ENCODE measurements at regions not wholly inside any gene's neighbourhood (a gene's known extent, or its start where the extent isn't known, plus 50 kb on each side); places are given as distances from the start of the nearest gene placed in this dataset.
"Not testable (repeated sequence)": the region's sequence is repeated elsewhere in the genome, so short reads cannot be mapped to it uniquely, and the experiment has no call there.

- Histone ChIP-seq H3K4me2 (ENCODE audit: low read length) (no peak overlapping the region), H4K12ac (ENCODE audit: low read depth, low read length) (no peak overlapping the region), H3K9me3 (ENCODE audit: insufficient read depth, low read depth, low read length) (no peaks in the 10 kb centered on the region), H3K27ac (ENCODE audit: low read depth, low read length) (no peak overlapping the region), H2AFZ (ENCODE audit: insufficient read depth, low read length, poor library complexity) (no peak overlapping the region), H3K79me1 (ENCODE audit: low read length) (no peaks in the 10 kb centered on the region), H4K91ac (ENCODE audit: low read depth, low read length) (no peak overlapping the region), H2BK12ac (ENCODE audit: low read length) (no peak overlapping the region), H3K23ac (ENCODE audit: low read length) (no peak overlapping the region), H3K4me1 (ENCODE audit: control insufficient read depth in 1 of 2, insufficient read depth in 2 of 2, low read length in 2 of 2) (no peaks in the 10 kb centered on the region), H2AK5ac (ENCODE audit: low read length) (no peak overlapping the region), H3K14ac (ENCODE audit: low read length) (no peak overlapping the region), H2BK120ac (ENCODE audit: insufficient read depth, low read length, poor library complexity) (no peak overlapping the region), H3K4ac (ENCODE audit: low read depth, low read length) (no peak overlapping the region), H3K9ac (ENCODE audit: low read length) (no peak overlapping the region), H3K79me2 (ENCODE audit: control insufficient read depth, insufficient read depth, low read length, poor library complexity) (no peaks in the 10 kb centered on the region), H4K8ac (ENCODE audit: low read depth, low read length) (no peak overlapping the region), H3K18ac (ENCODE audit: low read length) (no peak overlapping the region), H3K36me3 (ENCODE audit: control insufficient read depth in 1 of 2, insufficient read depth in 2 of 2, low read length in 2 of 2) (no peaks in the 10 kb centered on the region), H2BK5ac (ENCODE audit: low read depth, low read length, poor library complexity) (no peak overlapping the region), H3K4me3 (ENCODE audit: low read depth, low read length) (no peak overlapping the region), H3K27me3 (ENCODE audit: insufficient read depth, low read length) (no peaks in the 10 kb centered on the region)
- no CpG with 5 or more reads among the region's 2 CpGs for WGBS (ENCODE audit: extremely low coverage, insufficient coverage, insufficient read length)
- DNase-seq, result no peak
Observed at GRCh38 chr4:69032847-69033638, 63.2 kb upstream of the UGT2B7 start.

DNA sequence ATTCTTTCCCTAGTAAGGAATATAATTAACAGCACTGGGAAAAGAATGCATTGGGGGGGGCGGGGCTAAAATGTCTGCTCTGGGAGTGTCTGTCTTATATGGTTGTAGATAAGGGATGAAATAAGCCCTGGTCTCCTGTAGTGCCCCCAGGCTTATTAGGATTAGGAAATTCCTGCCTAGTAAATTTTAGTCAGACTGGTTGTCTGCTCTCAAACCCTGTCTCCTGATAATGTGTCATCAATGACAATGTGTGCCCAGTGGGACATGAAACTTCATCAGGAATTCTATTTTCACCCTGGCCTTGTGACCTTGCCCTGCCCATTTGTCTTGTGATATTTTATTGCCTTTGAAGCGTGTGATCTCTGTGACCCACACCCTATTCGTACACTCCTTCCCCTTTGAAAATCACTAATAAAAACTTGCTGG is 61.9 kb upstream of the UGT2B7 start:
- not testable (repeated sequence) for H3K27ac ChIP-seq (ENCODE audit: low read depth, low read length); H3K27me3 ChIP-seq (ENCODE audit: insufficient read depth, low read length); DNase-seq; H2BK12ac ChIP-seq (ENCODE audit: low read length); H2BK120ac ChIP-seq (ENCODE audit: insufficient read depth, low read length, poor library complexity); H4K8ac ChIP-seq (ENCODE audit: low read depth, low read length); H2BK5ac ChIP-seq (ENCODE audit: low read depth, low read length, poor library complexity); H3K4me3 ChIP-seq (ENCODE audit: low read depth, low read length); H2AK5ac ChIP-seq (ENCODE audit: low read length); H3K79me2 ChIP-seq (ENCODE audit: control insufficient read depth, insufficient read depth, low read length, poor library complexity); H2AFZ ChIP-seq (ENCODE audit: insufficient read depth, low read length, poor library complexity); H4K12ac ChIP-seq (ENCODE audit: low read depth, low read length); H3K4me1 ChIP-seq (ENCODE audit: control insufficient read depth in 1 of 2, insufficient read depth in 2 of 2, low read length in 2 of 2); H3K4me2 ChIP-seq (ENCODE audit: low read length); H3K4ac ChIP-seq (ENCODE audit: low read depth, low read length); H3K9ac ChIP-seq (ENCODE audit: low read length); H3K79me1 ChIP-seq (ENCODE audit: low read length); H3K36me3 ChIP-seq (ENCODE audit: control insufficient read depth in 1 of 2, insufficient read depth in 2 of 2, low read length in 2 of 2); H3K9me3 ChIP-seq (ENCODE audit: insufficient read depth, low read depth, low read length); H4K91ac ChIP-seq (ENCODE audit: low read depth, low read length); H3K18ac ChIP-seq (ENCODE audit: low read length); H3K14ac ChIP-seq (ENCODE audit: low read length); H3K23ac ChIP-seq (ENCODE audit: low read length)
- WGBS (ENCODE audit: extremely low coverage, insufficient coverage, insufficient read length), result no CpG with 5 or more reads among the region's 3 CpGs

GRCh38 chr4:69038582-69038981 is 57.7 kb upstream of the UGT2B7 start:
- no peaks in the 10 kb centered on the region for H3K36me3 ChIP-seq (ENCODE audit: control insufficient read depth in 1 of 2, insufficient read depth in 2 of 2, low read length in 2 of 2)
- H2AK5ac ChIP-seq (ENCODE audit: low read length), result no peak overlapping the region
- no peak overlapping the region for H3K9ac ChIP-seq (ENCODE audit: low read length)
- no peaks in the 10 kb centered on the region for H3K27me3 ChIP-seq (ENCODE audit: insufficient read depth, low read length)
- H3K79me1 ChIP-seq (ENCODE audit: low read length), result no peaks in the 10 kb centered on the region
- no peaks in the 10 kb centered on the region for H3K9me3 ChIP-seq (ENCODE audit: insufficient read depth, low read depth, low read length)
- no peak overlapping the region for H4K91ac ChIP-seq (ENCODE audit: low read depth, low read length)
- no peak overlapping the region for H2BK5ac ChIP-seq (ENCODE audit: low read depth, low read length, poor library complexity)
- no peak overlapping the region for H3K14ac ChIP-seq (ENCODE audit: low read length)
- no peaks in the 10 kb centered on the region for H3K4me1 ChIP-seq (ENCODE audit: control insufficient read depth in 1 of 2, insufficient read depth in 2 of 2, low read length in 2 of 2)
- H2BK12ac ChIP-seq (ENCODE audit: low read length), result no peak overlapping the region
- no peak overlapping the region for H2BK120ac ChIP-seq (ENCODE audit: insufficient read depth, low read length, poor library complexity)
- no peak overlapping the region for H2AFZ ChIP-seq (ENCODE audit: insufficient read depth, low read length, poor library complexity)
- H3K4me2 ChIP-seq (ENCODE audit: low read length), result no peak overlapping the region
- no peaks in the 10 kb centered on the region for H3K79me2 ChIP-seq (ENCODE audit: control insufficient read depth, insufficient read depth, low read length, poor library complexity)
- H4K12ac ChIP-seq (ENCODE audit: low read depth, low read length), result no peak overlapping the region
- H3K23ac ChIP-seq (ENCODE audit: low read length), result no peak overlapping the region
- H3K27ac ChIP-seq (ENCODE audit: low read depth, low read length), result no peak overlapping the region
- no peak overlapping the region for H4K8ac ChIP-seq (ENCODE audit: low read depth, low read length)
- DNase-seq, result no peak
- H3K18ac ChIP-seq (ENCODE audit: low read length), result no peak overlapping the region
- no CpG with 5 or more reads among the region's 4 CpGs for WGBS (ENCODE audit: extremely low coverage, insufficient coverage, insufficient read length)
- H3K4ac ChIP-seq (ENCODE audit: low read depth, low read length), result no peak overlapping the region
- H3K4me3 ChIP-seq (ENCODE audit: low read depth, low read length), result no peak overlapping the region

DNA sequence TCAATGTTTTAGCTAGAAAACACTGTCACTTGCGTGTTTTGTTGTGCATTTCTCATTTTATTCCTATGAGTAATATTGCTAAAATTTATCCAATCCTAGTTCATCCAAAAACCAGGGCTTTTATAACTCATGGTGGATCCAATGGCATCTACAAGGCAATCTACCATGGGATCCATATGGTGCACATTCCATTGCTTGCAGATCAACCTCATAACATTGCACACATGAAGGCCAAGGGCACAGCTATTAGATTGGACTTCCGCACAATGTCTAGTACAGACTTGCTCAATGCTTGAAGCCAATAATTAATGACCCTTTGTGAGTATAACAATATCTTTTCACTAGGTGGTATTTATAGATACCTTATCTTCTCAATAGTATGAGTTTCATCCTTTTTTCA is 57.2 kb upstream of the UGT2B7 start:
- H2BK120ac ChIP-seq (ENCODE audit: insufficient read depth, low read length, poor library complexity), result no peak overlapping the region
- H2AK5ac ChIP-seq (ENCODE audit: low read length), result no peak overlapping the region
- no peak overlapping the region for H3K18ac ChIP-seq (ENCODE audit: low read length)
- no peaks in the 10 kb centered on the region for H3K9me3 ChIP-seq (ENCODE audit: insufficient read depth, low read depth, low read length)
- no peak overlapping the region for H4K12ac ChIP-seq (ENCODE audit: low read depth, low read length)
- no peak overlapping the region for H2AFZ ChIP-seq (ENCODE audit: insufficient read depth, low read length, poor library complexity)
- no peak overlapping the region for H2BK12ac ChIP-seq (ENCODE audit: low read length)
- no peak for DNase-seq
- no peaks in the 10 kb centered on the region for H3K36me3 ChIP-seq (ENCODE audit: control insufficient read depth in 1 of 2, insufficient read depth in 2 of 2, low read length in 2 of 2)
- no peaks in the 10 kb centered on the region for H3K79me1 ChIP-seq (ENCODE audit: low read length)
- WGBS (ENCODE audit: extremely low coverage, insufficient coverage, insufficient read length), result no CpG with 5 or more reads among the region's 2 CpGs
- H3K27ac ChIP-seq (ENCODE audit: low read depth, low read length), result no peak overlapping the region
- H3K14ac ChIP-seq (ENCODE audit: low read length), result no peak overlapping the region
- H3K4me1 ChIP-seq (ENCODE audit: control insufficient read depth in 1 of 2, insufficient read depth in 2 of 2, low read length in 2 of 2), result no peaks in the 10 kb centered on the region
- no peak overlapping the region for H3K4me2 ChIP-seq (ENCODE audit: low read length)
- H3K4ac ChIP-seq (ENCODE audit: low read depth, low read length), result no peak overlapping the region
- no peak overlapping the region for H3K4me3 ChIP-seq (ENCODE audit: low read depth, low read length)
- H4K91ac ChIP-seq (ENCODE audit: low read depth, low read length), result no peak overlapping the region
- H3K27me3 ChIP-seq (ENCODE audit: insufficient read depth, low read length), result no peaks in the 10 kb centered on the region
- H3K23ac ChIP-seq (ENCODE audit: low read length), result no peak overlapping the region
- H3K9ac ChIP-seq (ENCODE audit: low read length), result no peak overlapping the region
- H2BK5ac ChIP-seq (ENCODE audit: low read depth, low read length, poor library complexity), result no peak overlapping the region
- H3K79me2 ChIP-seq (ENCODE audit: control insufficient read depth, insufficient read depth, low read length, poor library complexity), result no peaks in the 10 kb centered on the region
- no peak overlapping the region for H4K8ac ChIP-seq (ENCODE audit: low read depth, low read length)
